Neural cell (in vitro differentiated cells): ENCODE measurements at regions not wholly inside any gene's neighbourhood (a gene's known extent, or its start where the extent isn't known, plus 50 kb on each side); places are given as distances from the start of the nearest gene placed in this dataset.

Experiments used
- CTCF ChIP-seq: fragments of 450-650 bp; IDR thresholded peaks from 2 replicates; pipeline ENCODE4 v1.5.1; 2014; ENCODE audit warnings: antibody characterized with exemption, mild to moderate bottlenecking, moderate library complexity; ENCODE audit not compliant: poor library complexity, severe bottlenecking
- EP300 ChIP-seq: fragments of 450-650 bp; conservative IDR thresholded peaks from 2 replicates; pipeline ENCODE4 v1.6.1; 2014; ENCODE audit warnings: antibody characterized with exemption, mild to moderate bottlenecking, moderate library complexity; ENCODE audit not compliant: poor library complexity, severe bottlenecking
- EZH2 ChIP-seq: fragments of 200-600, 300-800 bp; shearing (Covaris generic), sonication (generic); IDR thresholded peaks from 2 replicates; pipeline ENCODE4 v1.6.1; 2014; ENCODE audit warnings: antibody characterized with exemption, low read length, borderline replicate concordance, mild to moderate bottlenecking; ENCODE audit not compliant: insufficient read depth, poor library complexity, severe bottlenecking
- MXI1 ChIP-seq: fragments of 450-650 bp; conservative IDR thresholded peaks from 2 replicates; pipeline ENCODE4 v1.6.1; 2014; ENCODE audit warnings: antibody characterized with exemption, mild to moderate bottlenecking; ENCODE audit not compliant: poor library complexity, severe bottlenecking
- POLR2AphosphoS5 ChIP-seq: IDR thresholded peaks from 2 replicates; pipeline ENCODE4 v1.6.1; 2012
- RAD21 ChIP-seq: fragments of 450-650 bp; conservative IDR thresholded peaks from 2 replicates; pipeline ENCODE4 v1.6.1; 2014; ENCODE audit warnings: antibody characterized with exemption, mild to moderate bottlenecking, moderate library complexity
- SMC3 ChIP-seq: fragments of 450-650 bp; conservative IDR thresholded peaks from 2 replicates; pipeline ENCODE4 v1.6.1; 2014; ENCODE audit warnings: antibody characterized with exemption, mild to moderate bottlenecking, moderate library complexity; ENCODE audit not compliant: poor library complexity
- TAF1 ChIP-seq: IDR thresholded peaks from 2 replicates; pipeline ENCODE4 v1.6.1; 2012; ENCODE audit warnings: low read depth

- TF ChIP-seq CTCF (no peak), POLR2AphosphoS5 (no peak), EP300 (no peak), EZH2 (no peak), TAF1 (no peak), SMC3 (no peak), RAD21 (no peak), MXI1 (no peak)
These were observed 184.2 kb upstream of the RREB1 start for GRCh38 chr6:6923605-6924004.
